NCI-H2081 treated with DMSO at 0.1 percent for 48 hours (cell line): ENCODE measurements at regions not wholly inside any gene's neighbourhood (a gene's known extent, or its start where the extent isn't known, plus 50 kb on each side); places are given as distances from the start of the nearest gene placed in this dataset.
"Not testable (repeated sequence)": the region's sequence is repeated elsewhere in the genome, so short reads cannot be mapped to it uniquely, and the experiment has no call there.

Experiments used
- DNase-seq: peaks from one replicate; lab custom pipeline; 2025; lab: John Stamatoyannopoulos, UW

GRCh38 chr21:18716578-18717138 lies 313.1 kb upstream of the TMPRSS15 start:
- DNase-seq: no peak

- no peak for DNase-seq
Measured at GRCh38 chr21:18722193-18722592, 318.6 kb upstream of the TMPRSS15 start.

- DNase-seq: no peak
Measured at GRCh38 chr21:18723171-18723570, 319.6 kb upstream of the TMPRSS15 start.

GRCh38 chr21:18725653-18726052 lies 322.1 kb upstream of the TMPRSS15 start:
- DNase-seq: no peak

GRCh38 chr21:18741954-18742353 lies 338.4 kb upstream of the TMPRSS15 start:
- no peak for DNase-seq

GRCh38 chr21:18743531-18743930 lies 339.9 kb upstream of the TMPRSS15 start:
- no peak for DNase-seq

- DNase-seq: no peak
Measured at GRCh38 chr21:18744840-18745239, 341.3 kb upstream of the TMPRSS15 start.

GRCh38 chr21:18752894-18753293 lies 349.3 kb upstream of the TMPRSS15 start:
- DNase-seq: not testable (repeated sequence)

- not testable (repeated sequence) for DNase-seq
Measured at GRCh38 chr21:18756272-18756671, 352.7 kb upstream of the TMPRSS15 start.

- no peak for DNase-seq
Measured at GRCh38 chr21:18759267-18759666, 355.7 kb upstream of the TMPRSS15 start.

GRCh38 chr21:18759751-18760161 lies 356.2 kb upstream of the TMPRSS15 start:
- no peak for DNase-seq

GRCh38 chr21:18760247-18760646 lies 356.7 kb upstream of the TMPRSS15 start:
- DNase-seq: no peak

- no peak for DNase-seq
Measured at GRCh38 chr21:18764720-18765119, 361.1 kb upstream of the TMPRSS15 start.

- no peak for DNase-seq
Measured at GRCh38 chr21:18769599-18769998, 366.0 kb upstream of the TMPRSS15 start.

GRCh38 chr21:18771845-18772380 lies 368.3 kb upstream of the TMPRSS15 start:
- DNase-seq: no peak

GRCh38 chr21:18772404-18772803 lies 368.8 kb upstream of the TMPRSS15 start:
- no peak for DNase-seq

GRCh38 chr21:18772897-18773296 lies 369.3 kb upstream of the TMPRSS15 start:
- no peak for DNase-seq

GRCh38 chr21:18776936-18777335 lies 373.4 kb upstream of the TMPRSS15 start:
- no peak for DNase-seq

- DNase-seq: no peak
Measured at GRCh38 chr21:18782721-18783120, 379.1 kb upstream of the TMPRSS15 start.

GRCh38 chr21:18801468-18801867 lies 397.9 kb upstream of the TMPRSS15 start:
- no peak for DNase-seq

- DNase-seq: no peak
Measured at GRCh38 chr21:18803624-18804023, 400.0 kb upstream of the TMPRSS15 start.

- DNase-seq: no peak
Measured at GRCh38 chr21:18810136-18810535, 406.6 kb upstream of the TMPRSS15 start.

GRCh38 chr21:18812308-18812707 lies 408.7 kb upstream of the TMPRSS15 start:
- no peak for DNase-seq

GRCh38 chr21:18819507-18819906 lies 415.9 kb upstream of the TMPRSS15 start:
- DNase-seq: no peak
